Neutrophil (primary cell): ENCODE measurements at regions not wholly inside any gene's neighbourhood (a gene's known extent, or its start where the extent isn't known, plus 50 kb on each side); places are given as distances from the start of the nearest gene placed in this dataset.
"Not testable (repeated sequence)": the region's sequence is repeated elsewhere in the genome, so short reads cannot be mapped to it uniquely, and the experiment has no call there.

Experiments
- H3K27ac ChIP-seq: fragments of 200-600 bp; sonication (generic); 2 replicates; pipeline ENCODE4 v1.5.1; 2016; ENCODE audit warnings: mild to moderate bottlenecking, moderate library complexity
- H3K27me3 ChIP-seq: fragments of 200-600 bp; sonication (generic); 2 replicates; pipeline ENCODE4 v1.6.0; 2016; ENCODE audit warnings: mild to moderate bottlenecking
- H3K36me3 ChIP-seq: fragments of 200-600 bp; sonication (generic); 2 replicates; pipeline ENCODE4 v1.5.1; 2017
- H3K4me1 ChIP-seq, 2 experiments: fragments of 200-600 bp in 1 of 2; sonication (generic) in 1 of 2; 1 replicate in 1 of 2; 2 replicates in 1 of 2; pipeline versions ENCODE4 v1.5.1 to v1.6.1; 2013 to 2016; ENCODE audit warnings: low read depth in 1 of 2, low read length in 1 of 2, mild to moderate bottlenecking in 1 of 2, moderate library complexity in 1 of 2; ENCODE audit not compliant: control insufficient read depth in 1 of 2, insufficient read depth in 1 of 2
- H3K4me3 ChIP-seq, 2 experiments: fragments of 200-600 bp in 1 of 2; sonication (generic) in 1 of 2; 1 replicate in 1 of 2; 2 replicates in 1 of 2; pipeline ENCODE4 v1.5.1; 2013 to 2016; ENCODE audit warnings: low read depth in 1 of 2, low read length in 1 of 2, mild to moderate bottlenecking in 1 of 2, moderate library complexity in 1 of 2
- H3K9me3 ChIP-seq: fragments of 200-600 bp; sonication (generic); 2 replicates; pipeline ENCODE4 v1.5.1; 2016
- CTCF ChIP-seq: fragments of 200-600 bp; sonication (generic); IDR thresholded peaks from 2 replicates; pipeline ENCODE4 v1.5.1; 2016; ENCODE audit warnings: antibody characterized with exemption

- H3K4me1 ChIP-seq, result no peaks in the 10 kb centered on the region
- H3K27ac ChIP-seq, result no peak overlapping the region
- no peak overlapping the region for H3K4me3 ChIP-seq
- H3K36me3 ChIP-seq, result no peaks in the 10 kb centered on the region
- no peak for TF ChIP-seq CTCF
- no peaks in the 10 kb centered on the region for H3K9me3 ChIP-seq
- no peaks in the 10 kb centered on the region for H3K27me3 ChIP-seq
Measured at GRCh38 chr9:81002906-81003305, 686.4 kb downstream of the TLE1 start.

- no peak overlapping the region for H3K4me3 ChIP-seq
- no peaks in the 10 kb centered on the region for H3K4me1 ChIP-seq
Measured at GRCh38 chr9:81002242-81002641, 687.1 kb downstream of the TLE1 start.

GRCh38 chr9:80995759-80996158 is 693.6 kb downstream of the TLE1 start:
- no peaks in the 10 kb centered on the region for H3K36me3 ChIP-seq
- H3K27me3 ChIP-seq, result no peaks in the 10 kb centered on the region
- TF ChIP-seq CTCF, result no peak
- H3K9me3 ChIP-seq, result no peaks in the 10 kb centered on the region
- H3K4me3 ChIP-seq, result no peak overlapping the region
- no peak overlapping the region for H3K27ac ChIP-seq
- no peaks in the 10 kb centered on the region for H3K4me1 ChIP-seq

More at GRCh38 chr9:81002242-81002641, 687.1 kb downstream of the TLE1 start:
- Histone ChIP-seq H3K27ac (no peak overlapping the region), H3K36me3 (no peaks in the 10 kb centered on the region), H3K27me3 (no peaks in the 10 kb centered on the region), H3K9me3 (no peaks in the 10 kb centered on the region)
- no peak for TF ChIP-seq CTCF

GRCh38 chr9:80994892-80995291 is 694.5 kb downstream of the TLE1 start:
- H3K36me3 ChIP-seq, result no peaks in the 10 kb centered on the region
- H3K9me3 ChIP-seq, result no peaks in the 10 kb centered on the region
- H3K4me3 ChIP-seq, result no peak overlapping the region
- H3K27ac ChIP-seq, result no peak overlapping the region
- TF ChIP-seq CTCF, result no peak
- no peaks in the 10 kb centered on the region for H3K27me3 ChIP-seq
- H3K4me1 ChIP-seq, result no peaks in the 10 kb centered on the region

GRCh38 chr9:80985595-80985994 is 703.8 kb downstream of the TLE1 start:
- not testable (repeated sequence) for H3K9me3 ChIP-seq, H3K27ac ChIP-seq, H3K27me3 ChIP-seq, H3K4me3 ChIP-seq, H3K4me1 ChIP-seq, H3K36me3 ChIP-seq

GRCh38 chr9:80976403-80976802 is 712.9 kb downstream of the TLE1 start:
- Histone ChIP-seq H3K27me3 (no peaks in the 10 kb centered on the region), H3K9me3 (peaks cover 11% of the 10 kb centered on the region), H3K4me3 (no peak overlapping the region), H3K36me3 (no peaks in the 10 kb centered on the region), H3K4me1 (no peaks in the 10 kb centered on the region), H3K27ac (no peak overlapping the region)
- no peak for TF ChIP-seq CTCF

- not testable (repeated sequence) for H3K9me3 ChIP-seq
Measured at GRCh38 chr9:80970377-80970776, 719.0 kb downstream of the TLE1 start.

More at GRCh38 chr9:80970377-80970776, 719.0 kb downstream of the TLE1 start:
- not testable (repeated sequence) for H3K4me3 ChIP-seq, H3K36me3 ChIP-seq, H3K4me1 ChIP-seq, H3K27ac ChIP-seq, H3K27me3 ChIP-seq
